ENCODE measurements at regions not wholly inside any gene's neighbourhood (a gene's known extent, or its start where the extent isn't known, plus 50 kb on each side); places are given as distances from the start of the nearest gene placed in this dataset.

GRCh38 chr10:91711885-91712680 lies 79.2 kb upstream of the PPP1R3C start:
- TF ChIP-seq POLR2AphosphoS5 (IDR thresholded peaks at IDR 0.05): no peak
- TF ChIP-seq CTCF (IDR thresholded peaks at IDR 0.05): no peak
- TF ChIP-seq POLR2A (IDR thresholded peaks at IDR 0.05): no peak

All from breast epithelium (tissue), 3 donors.